NCI-H82 treated with DMSO at 0.1 percent for 48 hours (cell line): ENCODE measurements at regions not wholly inside any gene's neighbourhood (a gene's known extent, or its start where the extent isn't known, plus 50 kb on each side); places are given as distances from the start of the nearest gene placed in this dataset.

Experiments used
- DNase-seq: peaks from one replicate; lab custom pipeline; 2025; ENCODE audit not compliant: unreplicated experiment; lab: John Stamatoyannopoulos, UW

GRCh38 chr10:83848677-83849076 lies 290.6 kb upstream of the GHITM start:
- DNase-seq = no peak

GRCh38 chr10:83849150-83849549 lies 290.2 kb upstream of the GHITM start:
- no peak for DNase-seq

GRCh38 chr10:83852146-83852545 lies 287.2 kb upstream of the GHITM start:
- no peak for DNase-seq

GRCh38 chr10:83862723-83863122 lies 276.6 kb upstream of the GHITM start:
- no peak for DNase-seq

GRCh38 chr10:83863283-83863966 lies 275.9 kb upstream of the GHITM start:
- DNase-seq = no peak

GRCh38 chr10:83869898-83870297 lies 269.4 kb upstream of the GHITM start:
- no peak for DNase-seq

- DNase-seq = peak; percentile 7
These were observed 267.9 kb upstream of the GHITM start for GRCh38 chr10:83871187-83872081.

GRCh38 chr10:83880252-83880791 lies 259.0 kb upstream of the GHITM start:
- DNase-seq = no peak

GRCh38 chr10:83881661-83882060 lies 257.6 kb upstream of the GHITM start:
- peak; percentile 84 for DNase-seq

GRCh38 chr10:83886871-83887270 lies 252.4 kb upstream of the GHITM start:
- DNase-seq = no peak

- no peak for DNase-seq
These were observed 246.6 kb upstream of the GHITM start for GRCh38 chr10:83892737-83893136.

- no peak for DNase-seq
These were observed 243.1 kb upstream of the GHITM start for GRCh38 chr10:83896219-83896618.

GRCh38 chr10:83897626-83898025 lies 241.7 kb upstream of the GHITM start:
- no peak for DNase-seq

- DNase-seq = no peak
These were observed 230.8 kb upstream of the GHITM start for GRCh38 chr10:83908506-83908905.

- no peak for DNase-seq
These were observed 230.3 kb upstream of the GHITM start for GRCh38 chr10:83909001-83909400.

- DNase-seq = no peak
These were observed 223.5 kb upstream of the GHITM start for GRCh38 chr10:83915801-83916200.

- DNase-seq = no peak
These were observed 221.5 kb upstream of the GHITM start for GRCh38 chr10:83917537-83918506.

- no peak for DNase-seq
These were observed 220.1 kb upstream of the GHITM start for GRCh38 chr10:83919187-83919586.

- no peak for DNase-seq
These were observed 217.1 kb upstream of the GHITM start for GRCh38 chr10:83921984-83922860.

- no peak for DNase-seq
These were observed 214.2 kb upstream of the GHITM start for GRCh38 chr10:83925133-83925532.
